ENCODE measurements at regions not wholly inside any gene's neighbourhood (a gene's known extent, or its start where the extent isn't known, plus 50 kb on each side); places are given as distances from the start of the nearest gene placed in this dataset.

GRCh38 chr18:77949355-77949973 is 699.8 kb downstream of the GALR1 start:
- TF ChIP-seq CTCF (IDR thresholded peaks at IDR 0.05) = 0 out of 2 replicates have a peak, but pooled peaks have one; percentile 8

GRCh38 chr18:77959248-77959647 is 709.6 kb downstream of the GALR1 start:
- no peak for TF ChIP-seq CTCF (IDR thresholded peaks at IDR 0.05)

GRCh38 chr18:77960791-77961410 is 711.3 kb downstream of the GALR1 start:
- TF ChIP-seq CTCF (IDR thresholded peaks at IDR 0.05) = no peak

- TF ChIP-seq CTCF (IDR thresholded peaks at IDR 0.05) = no peak
These were observed 717.4 kb downstream of the GALR1 start for GRCh38 chr18:77967071-77967470.

GRCh38 chr18:77967791-77968190 is 718.1 kb downstream of the GALR1 start:
- no peak for TF ChIP-seq CTCF (IDR thresholded peaks at IDR 0.05)

GRCh38 chr18:77969972-77970371 is 720.3 kb downstream of the GALR1 start:
- TF ChIP-seq CTCF (IDR thresholded peaks at IDR 0.05) = no peak

GRCh38 chr18:77970814-77971213 is 721.2 kb downstream of the GALR1 start:
- TF ChIP-seq CTCF (IDR thresholded peaks at IDR 0.05) = no peak

All from LNCAP (cell line).